GM10266 (cell line): ENCODE measurements at regions not wholly inside any gene's neighbourhood (a gene's known extent, or its start where the extent isn't known, plus 50 kb on each side); places are given as distances from the start of the nearest gene placed in this dataset.
"Not testable (repeated sequence)": the region's sequence is repeated elsewhere in the genome, so short reads cannot be mapped to it uniquely, and the experiment has no call there.

Experiments
- DNase-seq: peaks from one replicate; pipeline ENCODE4 v3.0.0; 2012; ENCODE audit errors: extremely low spot score
- TF ChIP-seq, protein P1 (sequence below): IDR thresholded peaks from 2 replicates; pipeline ENCODE4 v1.5.1; 2012; ENCODE audit warnings: mild to moderate bottlenecking, low read depth; ENCODE audit not compliant: control insufficient read depth, insufficient read depth; ENCODE audit errors: missing control alignments

- TF ChIP-seq, protein P1, sequence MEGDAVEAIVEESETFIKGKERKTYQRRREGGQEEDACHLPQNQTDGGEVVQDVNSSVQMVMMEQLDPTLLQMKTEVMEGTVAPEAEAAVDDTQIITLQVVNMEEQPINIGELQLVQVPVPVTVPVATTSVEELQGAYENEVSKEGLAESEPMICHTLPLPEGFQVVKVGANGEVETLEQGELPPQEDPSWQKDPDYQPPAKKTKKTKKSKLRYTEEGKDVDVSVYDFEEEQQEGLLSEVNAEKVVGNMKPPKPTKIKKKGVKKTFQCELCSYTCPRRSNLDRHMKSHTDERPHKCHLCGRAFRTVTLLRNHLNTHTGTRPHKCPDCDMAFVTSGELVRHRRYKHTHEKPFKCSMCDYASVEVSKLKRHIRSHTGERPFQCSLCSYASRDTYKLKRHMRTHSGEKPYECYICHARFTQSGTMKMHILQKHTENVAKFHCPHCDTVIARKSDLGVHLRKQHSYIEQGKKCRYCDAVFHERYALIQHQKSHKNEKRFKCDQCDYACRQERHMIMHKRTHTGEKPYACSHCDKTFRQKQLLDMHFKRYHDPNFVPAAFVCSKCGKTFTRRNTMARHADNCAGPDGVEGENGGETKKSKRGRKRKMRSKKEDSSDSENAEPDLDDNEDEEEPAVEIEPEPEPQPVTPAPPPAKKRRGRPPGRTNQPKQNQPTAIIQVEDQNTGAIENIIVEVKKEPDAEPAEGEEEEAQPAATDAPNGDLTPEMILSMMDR = no peak
- DNase-seq = no peak
Measured at GRCh38 chr12:58668233-58668632, 252.1 kb downstream of the LRIG3 start.

DNA sequence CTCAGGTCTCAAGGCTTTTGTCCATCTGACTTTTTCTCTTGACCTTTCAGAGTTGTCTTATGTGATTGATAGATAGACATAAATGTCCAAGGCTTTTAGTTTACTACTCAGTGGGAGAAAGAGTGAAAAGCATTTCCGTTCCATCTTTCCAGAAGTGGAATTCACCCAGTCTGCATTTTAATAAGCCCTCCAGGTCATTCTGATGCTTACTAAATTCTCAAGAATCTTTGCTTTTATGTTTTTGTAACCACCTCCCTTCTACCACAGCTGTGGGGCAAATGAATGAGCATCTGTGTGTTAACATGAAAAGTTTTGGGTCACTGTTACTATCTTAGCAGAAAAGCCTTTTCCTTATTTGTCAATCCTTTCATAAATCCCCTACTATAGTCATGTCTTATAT lies 251.4 kb downstream of the LRIG3 start:
- no peak for DNase-seq
- TF ChIP-seq, protein P1 = no peak

- TF ChIP-seq, protein P1 = no peak
- no peak for DNase-seq
Measured at GRCh38 chr12:58670623-58671022, 249.7 kb downstream of the LRIG3 start.

- DNase-seq = no peak
- TF ChIP-seq, protein P1 = no peak
Measured at GRCh38 chr12:58671196-58671595, 249.1 kb downstream of the LRIG3 start.

GRCh38 chr12:58673021-58673420 lies 247.3 kb downstream of the LRIG3 start:
- DNase-seq = no peak
- TF ChIP-seq, protein P1 = no peak

DNA sequence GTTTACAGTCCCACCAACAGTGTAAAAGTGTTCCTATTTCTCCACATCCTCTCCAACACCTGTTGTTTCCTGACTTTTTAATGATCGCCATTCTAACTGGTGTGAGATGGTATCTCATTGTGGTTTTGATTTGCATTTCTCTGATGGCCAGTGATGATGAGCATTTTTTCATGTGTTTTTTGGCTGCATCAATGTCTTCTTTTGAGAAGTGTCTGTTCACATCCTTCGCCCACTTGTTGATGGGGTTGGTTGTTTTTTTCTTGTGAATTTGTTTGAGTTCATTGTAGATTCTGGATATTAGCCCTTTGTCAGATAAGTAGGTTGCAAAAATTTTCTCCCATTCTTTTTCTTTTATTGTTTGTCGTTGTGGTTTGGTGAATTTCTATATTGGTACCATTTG lies 242.5 kb downstream of the LRIG3 start:
- not testable (repeated sequence) for DNase-seq

DNA sequence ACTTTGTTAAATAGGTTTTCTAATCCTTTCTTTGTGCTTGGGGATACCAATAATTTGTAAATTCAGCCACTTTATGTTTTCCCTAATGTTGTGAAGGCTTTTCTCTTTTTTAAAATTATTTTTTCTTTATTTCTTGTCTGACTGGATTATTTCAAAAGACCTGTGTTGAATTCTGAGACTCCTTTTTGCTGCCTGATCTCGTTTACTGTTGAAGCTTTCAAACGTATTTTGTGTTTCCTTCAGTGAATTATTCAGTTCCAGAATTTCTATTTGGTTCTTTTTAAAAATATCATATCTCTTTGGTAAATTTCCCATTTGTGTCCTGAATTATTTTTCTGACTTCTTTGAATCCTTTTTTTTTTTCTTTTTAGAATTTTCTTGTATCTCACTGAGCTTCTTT lies 241.6 kb downstream of the LRIG3 start:
- DNase-seq = no peak
- TF ChIP-seq, protein P1 = no peak

DNA sequence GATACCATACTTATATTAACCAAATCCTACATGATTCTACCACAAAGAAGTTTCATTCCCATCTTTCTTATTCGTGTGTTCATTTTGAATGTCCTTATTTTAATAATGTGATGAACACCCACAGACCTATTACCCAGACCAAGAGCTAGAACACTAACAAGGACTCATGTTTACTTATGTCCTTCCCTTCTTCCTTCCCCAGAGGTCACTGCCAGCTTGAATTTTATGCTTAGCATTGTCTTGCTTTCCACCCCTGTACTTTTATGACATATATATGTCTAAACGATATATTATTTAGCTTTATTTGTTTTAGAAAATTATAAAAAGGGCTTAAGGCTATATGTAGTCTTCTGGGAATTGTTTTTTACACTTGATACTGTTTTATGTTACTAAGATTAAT lies 238.6 kb downstream of the LRIG3 start:
- TF ChIP-seq, protein P1 = no peak
- no peak for DNase-seq
